Calu3 (cell line): ENCODE measurements at regions not wholly inside any gene's neighbourhood (a gene's known extent, or its start where the extent isn't known, plus 50 kb on each side); places are given as distances from the start of the nearest gene placed in this dataset.

Experiments used
- BruUV-seq: library from RNA; stranded (reverse); fragments of 400-500 nt; replicated peaks from 2 replicates; lab custom pipeline; 2021; lab: Mats Ljungman, UMichigan
- CTCF ChIA-PET: fragments of 300-600 bp; sonication (Branson Sonifier 250); formaldehyde crosslinking; loops from one replicate; lab custom pipeline; 2022; ENCODE audit warnings: antibody characterized with exemption; lab: Charles Lee
- DNase-seq: peaks from one replicate; pipeline ENCODE4 v3.0.0; 2022
- H3K27ac Mint-ChIP-seq: one replicate; pipeline ENCODE4 v1.8.0; 2022; ENCODE audit warnings: mixed read lengths; ENCODE audit not compliant: unreplicated experiment
- H3K27me3 Mint-ChIP-seq: one replicate; pipeline ENCODE4 v1.8.0; 2022; ENCODE audit warnings: mixed read lengths; ENCODE audit not compliant: unreplicated experiment
- H3K36me3 Mint-ChIP-seq: one replicate; pipeline ENCODE4 v1.8.0; 2022; ENCODE audit warnings: mild to moderate bottlenecking, moderate library complexity, mixed read lengths; ENCODE audit not compliant: insufficient read depth, unreplicated experiment
- H3K4me1 Mint-ChIP-seq: one replicate; pipeline ENCODE4 v1.8.0; 2022; ENCODE audit warnings: mild to moderate bottlenecking, low read depth, mixed read lengths; ENCODE audit not compliant: unreplicated experiment
- H3K4me3 Mint-ChIP-seq: one replicate; pipeline ENCODE4 v1.8.0; 2022; ENCODE audit warnings: mild to moderate bottlenecking, low read depth, moderate library complexity, mixed read lengths; ENCODE audit not compliant: unreplicated experiment
- H3K9me3 Mint-ChIP-seq: one replicate; pipeline ENCODE4 v1.8.0; 2022; ENCODE audit warnings: low read depth, mixed read lengths; ENCODE audit not compliant: unreplicated experiment
- CTCF ChIP-seq: fragments of 200-600 bp; IDR thresholded peaks from one replicate; pipeline ENCODE4 v1.8.0; 2022; ENCODE audit warnings: antibody characterized with exemption; ENCODE audit not compliant: unreplicated experiment
- intact Hi-C: fragments of 100-400 bp; cut with micrococcal nuclease; formaldehyde crosslinking; loops from one replicate; pipeline ENCODE4 v1.10.0; 2022; ENCODE audit not compliant: unreplicated experiment

- Mint-ChIP-seq H3K4me1 (peaks cover 20% of the 10 kb centered on the region), H3K9me3 (no peaks in the 10 kb centered on the region), H3K27ac (no peak overlapping the region), H3K4me3 (no peak overlapping the region), H3K27me3 (no peaks in the 10 kb centered on the region), H3K36me3 (no peaks in the 10 kb centered on the region)
- no peak for DNase-seq
- CTCF ChIA-PET, result interaction anchor here (0.8 kb wide), 1 partner anchor 23 kb away, joined by 3 read pairs; no protein-coding TSS in a partner anchor
- no TSS peak for BruUV-seq
- no peak for TF ChIP-seq CTCF
- intact Hi-C loops, result no loop called here
Observed at GRCh38 chr2:215811409-215812345, 201.7 kb downstream of the MREG start.

- H3K9me3 Mint-ChIP-seq, result no peaks in the 10 kb centered on the region
- no peak overlapping the region for H3K4me3 Mint-ChIP-seq
- CTCF ChIA-PET, result no interaction called here
- no peaks in the 10 kb centered on the region for H3K36me3 Mint-ChIP-seq
- no peak overlapping the region for H3K27ac Mint-ChIP-seq
- intact Hi-C loops, result no loop called here
- no peak for TF ChIP-seq CTCF
- no peaks in the 10 kb centered on the region for H3K27me3 Mint-ChIP-seq
- H3K4me1 Mint-ChIP-seq, result peaks cover 13% of the 10 kb centered on the region
- no TSS peak for BruUV-seq
- DNase-seq, result no peak
Observed at GRCh38 chr2:215811003-215811402, 202.3 kb downstream of the MREG start.

- Mint-ChIP-seq H3K4me3 (no peak overlapping the region), H3K9me3 (no peaks in the 10 kb centered on the region), H3K36me3 (no peaks in the 10 kb centered on the region), H3K27ac (no peak overlapping the region), H3K4me1 (peaks cover 13% of the 10 kb centered on the region), H3K27me3 (no peaks in the 10 kb centered on the region)
- CTCF ChIA-PET, result no interaction called here
- BruUV-seq, result no TSS peak
- DNase-seq, result no peak
- intact Hi-C loops, result no loop called here
- TF ChIP-seq CTCF, result no peak
Observed at GRCh38 chr2:215808996-215809395, 204.4 kb downstream of the MREG start.

- no peaks in the 10 kb centered on the region for H3K9me3 Mint-ChIP-seq
- H3K27me3 Mint-ChIP-seq, result no peaks in the 10 kb centered on the region
- no peak overlapping the region for H3K4me3 Mint-ChIP-seq
- CTCF ChIA-PET, result interaction anchor here (0.6 kb wide), 1 partner anchor 156 kb away, joined by 3 read pairs; no protein-coding TSS in a partner anchor
- no peak for TF ChIP-seq CTCF
- DNase-seq, result no peak
- H3K36me3 Mint-ChIP-seq, result no peaks in the 10 kb centered on the region
- intact Hi-C loops, result no loop called here
- peaks cover 10% of the 10 kb centered on the region for H3K4me1 Mint-ChIP-seq
- no peak overlapping the region for H3K27ac Mint-ChIP-seq
- no TSS peak for BruUV-seq
Observed at GRCh38 chr2:215808194-215808593, 205.2 kb downstream of the MREG start.
